HG03039 (cell line): ENCODE measurements at regions not wholly inside any gene's neighbourhood (a gene's known extent, or its start where the extent isn't known, plus 50 kb on each side); places are given as distances from the start of the nearest gene placed in this dataset.
"Not testable (repeated sequence)": the region's sequence is repeated elsewhere in the genome, so short reads cannot be mapped to it uniquely, and the experiment has no call there.

ENCODE experiments used
- ATAC-seq: cut with Tn5 transposase; IDR thresholded peaks from one replicate; pipeline ENCODE4 v1.9.1; 2021; ENCODE audit warnings: mild to moderate bottlenecking, moderate library complexity; ENCODE audit not compliant: unreplicated experiment

GRCh38 chr9:81037889-81038288 is 651.5 kb downstream of the TLE1 start:
- ATAC-seq: no peak

- no peak for ATAC-seq
Measured at GRCh38 chr9:81035601-81036000, 653.7 kb downstream of the TLE1 start.

GRCh38 chr9:81035171-81035570 is 654.2 kb downstream of the TLE1 start:
- ATAC-seq: no peak

- ATAC-seq: no peak
Measured at GRCh38 chr9:81032831-81033230, 656.5 kb downstream of the TLE1 start.

- ATAC-seq: no peak
Measured at GRCh38 chr9:81032030-81032572, 657.2 kb downstream of the TLE1 start.

- ATAC-seq: no peak
Measured at GRCh38 chr9:81031422-81032029, 657.8 kb downstream of the TLE1 start.

GRCh38 chr9:81030027-81030426 is 659.3 kb downstream of the TLE1 start:
- ATAC-seq: no peak

GRCh38 chr9:81028504-81028903 is 660.8 kb downstream of the TLE1 start:
- no peak for ATAC-seq

- no peak for ATAC-seq
Measured at GRCh38 chr9:81022177-81022576, 667.2 kb downstream of the TLE1 start.

GRCh38 chr9:81014945-81015344 is 674.4 kb downstream of the TLE1 start:
- ATAC-seq: not testable (repeated sequence)

GRCh38 chr9:81013191-81013590 is 676.2 kb downstream of the TLE1 start:
- not testable (repeated sequence) for ATAC-seq

GRCh38 chr9:81002906-81003305 is 686.4 kb downstream of the TLE1 start:
- ATAC-seq: no peak

GRCh38 chr9:81002242-81002641 is 687.1 kb downstream of the TLE1 start:
- ATAC-seq: no peak

- no peak for ATAC-seq
Measured at GRCh38 chr9:80995759-80996158, 693.6 kb downstream of the TLE1 start.

- ATAC-seq: no peak
Measured at GRCh38 chr9:80994892-80995291, 694.5 kb downstream of the TLE1 start.

- ATAC-seq: not testable (repeated sequence)
Measured at GRCh38 chr9:80985595-80985994, 703.8 kb downstream of the TLE1 start.

- ATAC-seq: no peak
Measured at GRCh38 chr9:80976403-80976802, 712.9 kb downstream of the TLE1 start.

GRCh38 chr9:80970377-80970776 is 719.0 kb downstream of the TLE1 start:
- ATAC-seq: not testable (repeated sequence)

- no peak for ATAC-seq
Measured at GRCh38 chr9:80968611-80969010, 720.7 kb downstream of the TLE1 start.

GRCh38 chr9:80964914-80965313 is 724.4 kb downstream of the TLE1 start:
- no peak for ATAC-seq

GRCh38 chr9:80964374-80964773 is 725.0 kb downstream of the TLE1 start:
- no peak for ATAC-seq

- ATAC-seq: no peak
Measured at GRCh38 chr9:80957801-80958200, 731.5 kb downstream of the TLE1 start.

- ATAC-seq: no peak
Measured at GRCh38 chr9:80954521-80954920, 734.8 kb downstream of the TLE1 start.
